Ascending aorta (tissue), 2 donors: ENCODE measurements at regions not wholly inside any gene's neighbourhood (a gene's known extent, or its start where the extent isn't known, plus 50 kb on each side); places are given as distances from the start of the nearest gene placed in this dataset.

ENCODE experiments used
- DNase-seq, 2 donors: peaks; one replicate each; pipeline ENCODE4 v3.0.0-alpha.2; 2019; ENCODE audit warnings: low spot score in 2 of 2
- H3K27ac ChIP-seq, 2 donors: fragments of 200-600 bp; sonication (generic); one replicate each; pipeline ENCODE4 v1.5.1; 2016 to 2017; ENCODE audit warnings: mild to moderate bottlenecking in 1 of 2
- H3K27me3 ChIP-seq: fragments of 200-600 bp; sonication (generic); one replicate; pipeline ENCODE4 v1.5.1; 2017
- H3K36me3 ChIP-seq, 2 donors: fragments of 200-600 bp; sonication (generic); one replicate each; pipeline ENCODE4 v1.5.1; 2016
- H3K4me1 ChIP-seq, 2 donors: fragments of 200-600 bp; sonication (generic); one replicate each; pipeline ENCODE4 v1.5.1; 2016 to 2017; ENCODE audit warnings: mild to moderate bottlenecking in 1 of 2
- H3K4me3 ChIP-seq, 2 donors: fragments of 200-600 bp; sonication (generic); one replicate each; pipeline ENCODE4 v1.5.1; 2016 to 2017; ENCODE audit warnings: mild to moderate bottlenecking in 1 of 2
- H3K9me3 ChIP-seq, 2 donors: fragments of 200-600 bp; sonication (generic); one replicate each; pipeline ENCODE4 v1.5.1; 2016
- CTCF ChIP-seq, 3 experiments: fragments of 200-600 bp in 2 of 3; fragments of 450-650 bp in 1 of 3; sonication (generic) in 2 of 3; IDR thresholded peaks; one replicate each; pipeline ENCODE4 v1.5.1; 2016 to 2019; ENCODE audit warnings: antibody characterized with exemption in 3 of 3, mild to moderate bottlenecking in 1 of 3, moderate library complexity in 1 of 3
- intact Hi-C: fragments of 100-400 bp; cut with DNase I; formaldehyde crosslinking; loops from one replicate; pipeline ENCODE4 v1.15.1; 2023

GRCh38 chr13:68046903-68047302 is 816.8 kb upstream of the PCDH9 start:
- TF ChIP-seq CTCF (IDR thresholded peaks at IDR 0.05): no peak
- DNase-seq: no peak
- Histone ChIP-seq H3K4me3 (no peak overlapping the region), H3K9me3 (no peaks in the 10 kb centered on the region), H3K36me3 (no peaks in the 10 kb centered on the region), H3K27ac (no peak overlapping the region), H3K27me3 (no peaks in the 10 kb centered on the region), H3K4me1 (no peaks in the 10 kb centered on the region)
- intact Hi-C loops: no loop called here

- DNase-seq: no peak
- intact Hi-C loops: no loop called here
- H3K4me1 ChIP-seq: no peaks in the 10 kb centered on the region
- H3K27me3 ChIP-seq: no peaks in the 10 kb centered on the region
- no peaks in the 10 kb centered on the region for H3K9me3 ChIP-seq
- TF ChIP-seq CTCF (IDR thresholded peaks at IDR 0.05): no peak
- no peak overlapping the region for H3K4me3 ChIP-seq
- H3K36me3 ChIP-seq: no peaks in the 10 kb centered on the region
- H3K27ac ChIP-seq: no peak overlapping the region
These were observed 800.1 kb upstream of the PCDH9 start for GRCh38 chr13:68030152-68030809.

GRCh38 chr13:68028701-68029100 is 798.6 kb upstream of the PCDH9 start:
- intact Hi-C loops: no loop called here
- no peak for DNase-seq
- Histone ChIP-seq H3K36me3 (no peaks in the 10 kb centered on the region), H3K9me3 (no peaks in the 10 kb centered on the region), H3K4me3 (no peak overlapping the region), H3K27me3 (no peaks in the 10 kb centered on the region), H3K4me1 (no peaks in the 10 kb centered on the region), H3K27ac (no peak overlapping the region)
- TF ChIP-seq CTCF (IDR thresholded peaks at IDR 0.05): no peak

GRCh38 chr13:68027306-68027705 is 797.2 kb upstream of the PCDH9 start:
- Histone ChIP-seq H3K27me3 (no peaks in the 10 kb centered on the region), H3K4me1 (no peaks in the 10 kb centered on the region), H3K4me3 (no peak overlapping the region), H3K36me3 (no peaks in the 10 kb centered on the region), H3K9me3 (no peaks in the 10 kb centered on the region), H3K27ac (no peak overlapping the region)
- intact Hi-C loops: no loop called here
- no peak for TF ChIP-seq CTCF (IDR thresholded peaks at IDR 0.05)
- no peak for DNase-seq

- DNase-seq: no peak
- no peak for TF ChIP-seq CTCF (IDR thresholded peaks at IDR 0.05)
- H3K4me1 ChIP-seq: no peaks in the 10 kb centered on the region
- no peaks in the 10 kb centered on the region for H3K36me3 ChIP-seq
- no peaks in the 10 kb centered on the region for H3K9me3 ChIP-seq
- H3K4me3 ChIP-seq: no peak overlapping the region
- intact Hi-C loops: no loop called here
- no peak overlapping the region for H3K27ac ChIP-seq
- H3K27me3 ChIP-seq: no peaks in the 10 kb centered on the region
These were observed 795.9 kb upstream of the PCDH9 start for GRCh38 chr13:68026077-68026476.

- intact Hi-C loops: no loop called here
- Histone ChIP-seq H3K4me3 (no peak overlapping the region), H3K27me3 (no peaks in the 10 kb centered on the region), H3K9me3 (no peaks in the 10 kb centered on the region), H3K36me3 (no peaks in the 10 kb centered on the region), H3K4me1 (no peaks in the 10 kb centered on the region), H3K27ac (no peak overlapping the region)
- DNase-seq: no peak
- no peak for TF ChIP-seq CTCF (IDR thresholded peaks at IDR 0.05)
These were observed 795.5 kb upstream of the PCDH9 start for GRCh38 chr13:68025604-68026003.
